ENCODE measurements at regions not wholly inside any gene's neighbourhood (a gene's known extent, or its start where the extent isn't known, plus 50 kb on each side); places are given as distances from the start of the nearest gene placed in this dataset.

DNA sequence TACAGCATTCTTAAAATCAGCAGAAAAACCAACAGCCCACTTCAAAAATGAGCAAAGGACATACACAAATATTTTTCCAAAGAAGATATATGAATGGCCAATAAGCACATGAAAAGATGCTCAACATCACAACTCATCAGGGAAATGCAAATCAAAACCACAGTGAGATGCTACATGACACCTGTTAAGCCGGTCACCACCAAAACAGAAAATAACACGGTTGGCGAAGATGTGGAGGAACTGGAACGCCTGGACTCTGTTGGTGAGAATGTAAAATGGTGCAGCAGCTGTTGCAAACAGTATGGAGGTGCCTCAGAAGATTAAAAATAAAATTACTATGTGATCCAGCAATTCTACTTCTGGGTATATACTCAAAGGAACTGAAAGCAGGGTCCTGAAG is 184.8 kb downstream of the INHBB start:
- TF ChIP-seq, protein P1, sequence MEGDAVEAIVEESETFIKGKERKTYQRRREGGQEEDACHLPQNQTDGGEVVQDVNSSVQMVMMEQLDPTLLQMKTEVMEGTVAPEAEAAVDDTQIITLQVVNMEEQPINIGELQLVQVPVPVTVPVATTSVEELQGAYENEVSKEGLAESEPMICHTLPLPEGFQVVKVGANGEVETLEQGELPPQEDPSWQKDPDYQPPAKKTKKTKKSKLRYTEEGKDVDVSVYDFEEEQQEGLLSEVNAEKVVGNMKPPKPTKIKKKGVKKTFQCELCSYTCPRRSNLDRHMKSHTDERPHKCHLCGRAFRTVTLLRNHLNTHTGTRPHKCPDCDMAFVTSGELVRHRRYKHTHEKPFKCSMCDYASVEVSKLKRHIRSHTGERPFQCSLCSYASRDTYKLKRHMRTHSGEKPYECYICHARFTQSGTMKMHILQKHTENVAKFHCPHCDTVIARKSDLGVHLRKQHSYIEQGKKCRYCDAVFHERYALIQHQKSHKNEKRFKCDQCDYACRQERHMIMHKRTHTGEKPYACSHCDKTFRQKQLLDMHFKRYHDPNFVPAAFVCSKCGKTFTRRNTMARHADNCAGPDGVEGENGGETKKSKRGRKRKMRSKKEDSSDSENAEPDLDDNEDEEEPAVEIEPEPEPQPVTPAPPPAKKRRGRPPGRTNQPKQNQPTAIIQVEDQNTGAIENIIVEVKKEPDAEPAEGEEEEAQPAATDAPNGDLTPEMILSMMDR (conservative IDR thresholded peaks at IDR 0.05; ENCODE audit: low read depth, low read length), result no peak
- TF ChIP-seq EZH2 (IDR thresholded peaks at IDR 0.05; ENCODE audit: low read length, unreplicated experiment), result no peak

Data from PC-3 (cell line).